HUES48 (cell line): ENCODE measurements at regions not wholly inside any gene's neighbourhood (a gene's known extent, or its start where the extent isn't known, plus 50 kb on each side); places are given as distances from the start of the nearest gene placed in this dataset.

Experiments
- H3K27ac ChIP-seq: one replicate; pipeline ENCODE4 v1.7.0; 2013; ENCODE audit warnings: low read depth, low read length, inconsistent platforms
- H3K27me3 ChIP-seq: 2 replicates; pipeline ENCODE4 v1.6.1; 2013; ENCODE audit warnings: mild to moderate bottlenecking, low read length; ENCODE audit not compliant: control insufficient read depth, insufficient read depth
- H3K36me3 ChIP-seq: 2 replicates; pipeline ENCODE4 v1.6.1; 2013; ENCODE audit warnings: low read length; ENCODE audit not compliant: control insufficient read depth, insufficient read depth
- H3K4me1 ChIP-seq: 2 replicates; pipeline ENCODE4 v1.6.1; 2013; ENCODE audit warnings: mild to moderate bottlenecking, low read length; ENCODE audit not compliant: control insufficient read depth, insufficient read depth
- H3K4me3 ChIP-seq: 2 replicates; pipeline ENCODE4 v1.5.1; 2013; ENCODE audit warnings: mild to moderate bottlenecking, low read depth, low read length
- H3K9ac ChIP-seq: 2 replicates; pipeline ENCODE4 v1.6.1; 2013; ENCODE audit warnings: mild to moderate bottlenecking, low read depth, low read length, moderate library complexity
- H3K9me3 ChIP-seq: 2 replicates; pipeline ENCODE4 v1.6.1; 2013; ENCODE audit warnings: low read length; ENCODE audit not compliant: control insufficient read depth, insufficient read depth

DNA sequence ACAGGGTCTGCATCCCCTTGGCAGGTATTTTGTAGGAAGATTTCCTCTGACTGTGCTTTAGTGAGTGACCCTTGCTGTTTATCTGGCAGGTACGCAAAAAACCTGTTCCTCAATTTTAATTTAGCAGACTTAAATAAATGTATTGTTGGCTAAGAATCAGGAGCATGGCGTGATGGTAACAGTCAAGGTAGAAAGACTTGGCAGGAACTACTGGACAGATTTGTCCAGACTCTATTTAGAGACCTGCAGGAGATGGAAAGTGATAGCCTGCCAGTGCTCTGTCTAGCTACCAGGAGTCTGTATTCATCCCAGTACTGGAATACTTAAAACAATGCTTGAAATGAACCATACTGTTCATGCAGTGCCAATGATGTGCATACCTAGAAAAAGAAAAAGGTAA is 78.8 kb upstream of the MAST4 start:
- no peaks in the 10 kb centered on the region for H3K36me3 ChIP-seq
- H3K27ac ChIP-seq, result peak overlapping the region; percentile 44
- H3K9me3 ChIP-seq, result peaks cover 19% of the 10 kb centered on the region
- no peaks in the 10 kb centered on the region for H3K4me1 ChIP-seq
- no peak overlapping the region for H3K9ac ChIP-seq
- no peak overlapping the region for H3K4me3 ChIP-seq
- H3K27me3 ChIP-seq, result no peaks in the 10 kb centered on the region

DNA sequence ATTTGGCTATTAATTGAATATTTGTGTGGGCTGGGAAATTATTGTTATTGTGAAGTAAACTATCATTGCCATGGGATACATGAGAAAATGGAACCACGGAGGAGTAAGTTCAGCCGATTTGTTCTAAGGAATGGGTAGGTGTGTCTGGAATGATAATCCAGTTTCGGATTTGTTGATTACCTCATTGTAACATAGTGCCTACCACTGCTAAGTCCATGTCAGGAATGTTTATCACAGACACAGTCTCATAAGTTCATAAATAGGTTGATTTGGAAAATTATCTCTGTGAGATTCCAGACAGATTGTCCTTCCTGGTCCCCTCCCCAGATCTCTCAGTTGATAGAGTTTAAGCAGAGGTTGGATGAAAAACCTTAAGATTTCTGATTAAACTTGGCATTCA is 78.1 kb upstream of the MAST4 start:
- Histone ChIP-seq H3K27ac (no peak overlapping the region), H3K36me3 (no peaks in the 10 kb centered on the region), H3K27me3 (no peaks in the 10 kb centered on the region), H3K9me3 (peaks cover 19% of the 10 kb centered on the region), H3K4me1 (no peaks in the 10 kb centered on the region), H3K4me3 (no peak overlapping the region), H3K9ac (no peak overlapping the region)

DNA sequence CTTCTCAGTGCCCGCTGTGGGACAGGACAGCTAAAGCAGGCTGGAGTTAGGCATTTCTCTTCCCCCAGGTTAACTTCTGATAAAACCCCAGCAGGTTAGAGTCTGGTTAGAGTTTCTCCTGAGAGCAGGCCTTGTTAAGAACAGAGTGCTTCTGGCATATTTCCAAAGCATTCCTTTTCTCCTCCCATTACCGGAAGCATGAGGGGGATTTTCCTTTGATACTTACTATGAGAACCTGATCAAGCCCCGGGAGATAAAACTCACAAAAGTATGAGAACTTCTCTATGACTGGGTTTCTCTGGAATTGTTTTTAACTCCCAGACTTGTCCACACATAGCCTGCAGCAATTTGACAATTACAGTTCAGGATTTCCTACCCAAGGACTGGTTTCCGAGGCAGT is 77.4 kb upstream of the MAST4 start:
- Histone ChIP-seq H3K9ac (no peak overlapping the region), H3K36me3 (no peaks in the 10 kb centered on the region), H3K4me3 (no peak overlapping the region), H3K27me3 (no peaks in the 10 kb centered on the region), H3K9me3 (peaks cover 19% of the 10 kb centered on the region), H3K4me1 (no peaks in the 10 kb centered on the region), H3K27ac (no peak overlapping the region)

DNA sequence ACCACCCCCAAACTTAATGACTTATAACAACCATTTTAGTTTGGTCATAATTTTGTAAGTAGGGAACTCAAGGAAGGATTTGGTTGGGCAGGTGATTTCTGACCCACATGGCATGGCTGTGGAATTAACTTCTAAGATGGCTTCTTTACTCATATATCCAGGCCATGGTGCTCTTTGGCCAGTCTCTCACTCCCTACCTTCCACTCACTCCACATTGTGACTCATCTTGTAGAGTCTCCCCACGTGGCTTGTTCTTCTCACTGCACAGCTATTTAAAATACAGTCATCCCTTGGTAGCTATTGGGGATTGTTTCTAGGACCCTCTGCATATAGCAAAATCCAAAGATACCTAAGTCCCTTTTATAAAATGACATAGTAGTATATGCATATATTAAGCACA is 76.6 kb upstream of the MAST4 start:
- Histone ChIP-seq H3K4me1 (no peaks in the 10 kb centered on the region), H3K36me3 (no peaks in the 10 kb centered on the region), H3K27ac (no peak overlapping the region), H3K4me3 (no peak overlapping the region), H3K27me3 (no peaks in the 10 kb centered on the region), H3K9ac (no peak overlapping the region), H3K9me3 (peaks cover 19% of the 10 kb centered on the region)

DNA sequence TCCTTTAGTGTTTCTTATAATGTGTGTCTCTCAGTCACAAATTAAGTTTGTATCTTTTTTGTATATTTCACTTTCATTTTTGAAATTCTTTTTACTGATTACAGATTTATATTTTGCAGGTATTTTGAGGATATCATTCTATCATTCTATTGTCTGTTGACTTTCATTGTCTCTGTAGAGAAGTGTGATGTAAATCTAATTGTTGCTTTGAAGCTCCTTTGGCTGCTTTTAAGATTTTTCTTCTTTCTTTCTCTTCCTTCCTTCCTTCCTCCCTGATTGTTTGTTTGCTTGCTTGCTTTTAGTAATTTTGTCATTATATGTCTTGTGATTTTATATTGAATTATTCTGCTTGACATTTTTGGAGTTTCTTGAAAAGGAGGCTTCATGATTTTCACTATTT is 75.3 kb upstream of the MAST4 start:
- Histone ChIP-seq H3K4me3 (no peak overlapping the region), H3K9me3 (peaks cover 19% of the 10 kb centered on the region), H3K9ac (no peak overlapping the region), H3K27ac (no peak overlapping the region), H3K36me3 (no peaks in the 10 kb centered on the region), H3K27me3 (no peaks in the 10 kb centered on the region), H3K4me1 (no peaks in the 10 kb centered on the region)

DNA sequence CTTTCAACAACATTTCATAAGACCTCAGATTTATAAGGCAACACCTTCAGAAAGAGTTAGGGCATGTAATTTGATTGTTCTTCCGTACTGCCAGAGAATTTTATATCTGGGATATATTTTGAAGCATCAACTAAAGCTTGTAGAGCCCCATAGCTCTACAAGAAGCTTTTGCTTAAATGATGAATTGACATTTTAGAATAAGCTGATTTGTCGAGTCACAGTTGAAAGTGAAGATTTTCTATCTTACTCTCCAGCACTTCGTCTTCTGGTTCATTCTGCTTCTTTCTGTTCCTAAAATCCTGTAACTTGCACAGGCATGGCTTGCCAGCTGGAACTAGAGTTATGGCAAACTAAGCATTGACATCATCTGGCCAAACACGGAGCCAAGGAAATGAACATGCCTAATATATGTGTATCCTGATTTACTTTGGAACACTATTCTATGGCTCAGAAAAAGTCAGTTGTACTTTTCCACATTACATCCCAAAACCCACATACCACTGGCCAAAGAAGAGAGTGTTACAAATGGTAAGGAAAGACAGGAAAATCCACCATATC is 68.6 kb upstream of the MAST4 start:
- H3K27ac ChIP-seq, result no peak overlapping the region
- H3K9me3 ChIP-seq, result no peaks in the 10 kb centered on the region
- no peak overlapping the region for H3K4me3 ChIP-seq
- H3K4me1 ChIP-seq, result no peaks in the 10 kb centered on the region
- no peak overlapping the region for H3K9ac ChIP-seq
- H3K27me3 ChIP-seq, result no peaks in the 10 kb centered on the region
- no peaks in the 10 kb centered on the region for H3K36me3 ChIP-seq

DNA sequence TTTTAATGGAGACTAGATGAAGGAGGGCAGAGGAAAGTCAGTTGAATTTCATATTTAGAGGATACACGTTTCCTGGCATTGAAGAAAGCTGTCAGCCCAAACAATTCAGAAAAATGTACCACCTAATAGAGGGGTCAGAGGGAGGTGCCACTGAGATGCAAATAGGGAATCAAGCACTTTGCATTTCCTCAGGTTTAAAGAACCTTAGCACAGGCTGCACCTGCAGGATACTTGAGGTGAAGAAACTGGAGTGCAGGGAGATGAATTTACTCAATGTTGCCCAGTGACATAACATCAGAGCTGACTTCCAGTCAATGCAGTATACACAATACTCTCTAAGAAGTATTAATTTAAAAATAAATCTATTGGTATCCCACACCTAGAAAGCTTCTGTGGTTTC is 67.0 kb upstream of the MAST4 start:
- no peaks in the 10 kb centered on the region for H3K4me1 ChIP-seq
- no peak overlapping the region for H3K9ac ChIP-seq

DNA sequence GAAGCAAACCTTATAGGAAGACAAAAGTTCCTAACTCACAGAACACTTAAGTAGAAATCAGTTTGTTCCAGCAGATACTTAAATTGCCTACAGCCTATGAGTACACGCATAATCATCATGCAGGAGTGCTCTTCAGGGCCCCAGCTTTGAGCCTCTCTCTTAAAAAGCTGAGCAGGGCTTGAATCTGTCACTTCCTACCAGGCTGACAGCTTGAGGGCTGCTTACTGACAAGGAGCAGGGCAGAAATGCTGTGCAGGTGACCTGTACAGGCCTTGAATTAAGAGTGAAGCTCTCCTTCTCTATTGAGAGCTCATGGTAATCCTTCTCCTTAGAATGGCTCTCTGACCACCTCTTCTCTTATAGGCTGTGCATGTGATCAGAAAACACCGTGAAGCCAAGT is 66.5 kb upstream of the MAST4 start:
- Histone ChIP-seq H3K9ac (no peak overlapping the region), H3K27ac (no peak overlapping the region), H3K4me1 (no peaks in the 10 kb centered on the region), H3K4me3 (no peak overlapping the region), H3K9me3 (no peaks in the 10 kb centered on the region), H3K27me3 (no peaks in the 10 kb centered on the region), H3K36me3 (no peaks in the 10 kb centered on the region)

More for the DNA sequence above, 67.0 kb upstream of the MAST4 start:
- no peak overlapping the region for H3K27ac ChIP-seq
- no peak overlapping the region for H3K4me3 ChIP-seq
- H3K36me3 ChIP-seq, result no peaks in the 10 kb centered on the region
- H3K27me3 ChIP-seq, result no peaks in the 10 kb centered on the region
- no peaks in the 10 kb centered on the region for H3K9me3 ChIP-seq

DNA sequence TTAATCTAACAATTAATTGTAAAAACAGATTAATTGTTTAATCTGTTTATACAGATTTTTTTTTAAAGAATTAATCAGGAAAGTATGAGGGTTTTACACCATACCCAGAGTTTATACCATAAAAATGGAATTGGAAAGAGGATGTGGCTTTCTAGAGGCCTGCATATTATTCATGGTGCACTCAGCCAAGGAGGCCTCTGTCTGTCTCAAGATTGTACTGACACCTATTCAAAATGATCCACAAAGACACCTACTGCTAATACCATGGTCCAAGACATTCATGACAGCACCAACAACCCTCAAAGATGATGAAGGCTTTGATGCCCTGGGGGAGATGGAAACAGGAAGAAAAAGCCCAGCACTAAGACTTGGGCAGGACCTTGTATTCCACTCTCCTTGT is 58.1 kb upstream of the MAST4 start:
- Histone ChIP-seq H3K27me3 (no peaks in the 10 kb centered on the region), H3K4me3 (no peak overlapping the region), H3K4me1 (no peaks in the 10 kb centered on the region)

DNA sequence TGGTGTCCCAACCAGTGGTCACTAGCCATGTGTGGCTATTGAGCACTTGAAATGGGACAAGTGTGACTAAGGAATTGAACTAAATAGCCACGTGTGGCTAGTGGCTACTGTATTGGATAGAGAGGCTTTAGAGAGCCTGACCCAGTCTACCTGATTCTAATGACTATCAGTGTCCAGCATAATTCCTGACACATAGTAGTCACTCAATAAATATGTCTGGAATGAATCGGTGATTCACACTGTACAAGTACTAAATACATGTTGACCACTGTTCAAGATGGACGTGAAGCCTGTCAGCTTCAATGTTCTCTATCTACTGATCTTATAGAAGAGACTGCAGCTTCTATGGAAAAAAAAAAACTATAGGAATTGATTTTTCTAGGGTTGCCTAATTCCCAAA is 57.7 kb upstream of the MAST4 start:
- H3K9me3 ChIP-seq, result no peaks in the 10 kb centered on the region
- H3K27me3 ChIP-seq, result no peaks in the 10 kb centered on the region
- H3K4me3 ChIP-seq, result no peak overlapping the region
- no peaks in the 10 kb centered on the region for H3K4me1 ChIP-seq
- no peak overlapping the region for H3K27ac ChIP-seq
- H3K36me3 ChIP-seq, result no peaks in the 10 kb centered on the region
- H3K9ac ChIP-seq, result no peak overlapping the region

More for the DNA sequence above, 58.1 kb upstream of the MAST4 start:
- Histone ChIP-seq H3K27ac (no peak overlapping the region), H3K9me3 (no peaks in the 10 kb centered on the region), H3K9ac (no peak overlapping the region), H3K36me3 (no peaks in the 10 kb centered on the region)

DNA sequence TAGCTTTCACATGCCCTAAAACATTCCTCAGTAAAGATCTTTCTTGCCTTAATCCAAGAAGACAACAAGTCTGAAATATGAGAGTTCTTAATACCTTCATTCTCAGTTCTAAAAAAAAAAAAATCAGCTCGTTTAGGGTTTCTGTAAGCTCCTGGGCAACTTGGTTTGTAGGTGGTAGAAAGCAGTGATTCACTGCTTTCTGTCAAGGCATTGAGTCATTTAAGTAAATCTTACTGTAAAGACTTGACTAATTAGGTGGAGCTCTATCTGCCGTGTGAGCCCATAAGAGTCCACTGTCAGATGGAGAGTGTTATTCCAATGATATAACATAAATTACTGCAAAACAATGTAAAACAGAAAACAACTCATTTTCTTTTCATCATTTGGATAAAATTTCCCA is 56.1 kb upstream of the MAST4 start:
- Histone ChIP-seq H3K9me3 (no peaks in the 10 kb centered on the region), H3K36me3 (no peaks in the 10 kb centered on the region), H3K4me3 (no peak overlapping the region), H3K4me1 (no peaks in the 10 kb centered on the region), H3K9ac (no peak overlapping the region), H3K27me3 (no peaks in the 10 kb centered on the region), H3K27ac (no peak overlapping the region)

DNA sequence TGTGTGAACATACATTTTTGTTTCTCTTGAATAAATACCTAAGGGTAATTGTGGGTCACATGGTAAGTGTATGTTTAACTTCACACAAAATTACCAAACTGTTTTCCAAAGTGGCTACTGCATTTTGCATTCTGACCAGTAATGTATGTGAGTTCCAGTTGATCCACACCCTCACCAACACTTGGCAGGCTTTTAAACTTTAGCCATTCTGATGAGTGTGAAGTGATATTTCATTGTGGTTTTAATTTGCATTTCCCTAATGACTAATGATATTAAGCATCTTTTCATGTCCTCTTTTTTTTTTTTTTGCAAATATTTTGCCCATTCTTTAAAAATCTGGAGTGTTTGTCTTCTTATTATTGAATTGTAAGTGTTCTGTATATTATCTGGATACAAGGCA is 53.5 kb upstream of the MAST4 start:
- H3K9ac ChIP-seq, result no peak overlapping the region
- no peaks in the 10 kb centered on the region for H3K27me3 ChIP-seq
- H3K36me3 ChIP-seq, result no peaks in the 10 kb centered on the region
- H3K9me3 ChIP-seq, result no peaks in the 10 kb centered on the region
- no peaks in the 10 kb centered on the region for H3K4me1 ChIP-seq
- no peak overlapping the region for H3K4me3 ChIP-seq
- H3K27ac ChIP-seq, result no peak overlapping the region
